Pancreas (tissue), 10 donors: ENCODE measurements at regions not wholly inside any gene's neighbourhood (a gene's known extent, or its start where the extent isn't known, plus 50 kb on each side); places are given as distances from the start of the nearest gene placed in this dataset.

ENCODE experiments used
- ATAC-seq, 4 donors: fragments of 200-7000 bp; cut with Tn5 transposase; one replicate each; pipeline versions ENCODE4 v1.8.0 to v1.9.1; 2020; ENCODE audit warnings: mild to moderate bottlenecking in 4 of 4, moderate library complexity in 4 of 4
- DNase-seq, 6 donors: peaks; one replicate each; pipeline ENCODE4 v3.0.0-alpha.2; 2020
- FAIRE-seq: peaks from 2 replicates; lab custom pipeline; 2012; peaks lifted over from hg19 to GRCh38; lab: Jason Lieb, UNC
- H3K27ac ChIP-seq, 4 donors: fragments of 200-600 bp; sonication (generic); 1 replicate in 3 of 4; 2 replicates in 1 of 4; pipeline versions ENCODE4 v1.5.0 to v1.8.0; 2020
- H3K27me3 ChIP-seq, 4 donors: fragments of 200-600 bp; one replicate each; pipeline ENCODE4 v1.8.0; 2021
- H3K36me3 ChIP-seq, 3 donors: fragments of 200-600 bp; sonication (generic) in 1 of 3; one replicate each; pipeline versions ENCODE4 v1.5.0 to v1.8.0; 2020 to 2021
- H3K4me1 ChIP-seq, 3 donors: fragments of 200-600 bp; one replicate each; pipeline ENCODE4 v1.8.0; 2021
- H3K4me3 ChIP-seq, 4 donors: fragments of 200-600 bp; sonication (generic) in 2 of 4; one replicate each; pipeline versions ENCODE4 v1.5.0 to v1.8.0; 2020 to 2021
- H3K9me3 ChIP-seq, 4 donors: fragments of 200-600 bp; one replicate each; pipeline ENCODE4 v1.8.0; 2021
- WGBS, 2 donors: extraction: QIAGEN DNeasy Blood & Tissue Kit; methylation state at CpG; one replicate each; pipeline ENCODE4 v1.1.7; 2013; 5-methylcytosine and 5-hydroxymethylcytosine counted together
- intact Hi-C, 3 donors: fragments of 100-400 bp; cut with DNase I; formaldehyde crosslinking; loops; one replicate each; pipeline versions ENCODE4 v1.11.1 to v1.14.2; 2022
- TF ChIP-seq, protein P1 (sequence below), 4 donors: fragments of 200-600 bp; sonication (generic) in 3 of 4; IDR thresholded peaks; one replicate each; pipeline versions ENCODE4 v1.5.0 to v1.8.0; 2021; ENCODE audit warnings: antibody characterized with exemption in 4 of 4
- donor health status: healthy with polysubstance abuse.
- donor health status: DM: no; HTN: no; CAD: no; lungs with moderate emphysema.
- donor health status: DM: no; HTN: no; CAD: no.
- donor health status: control.
- donor health status: control.
- donor health status: Bipolar disorder and iron deficiency.
- donor health status: DM: yes; HTN: yes; CAD: no.
- donor health status: DM: no; HTN: no; CAD: no.
- donor health status: DM: no; HTN: no; CAD: no.
- donor health status: DM: yes; HTN: yes; CAD: no.

DNA sequence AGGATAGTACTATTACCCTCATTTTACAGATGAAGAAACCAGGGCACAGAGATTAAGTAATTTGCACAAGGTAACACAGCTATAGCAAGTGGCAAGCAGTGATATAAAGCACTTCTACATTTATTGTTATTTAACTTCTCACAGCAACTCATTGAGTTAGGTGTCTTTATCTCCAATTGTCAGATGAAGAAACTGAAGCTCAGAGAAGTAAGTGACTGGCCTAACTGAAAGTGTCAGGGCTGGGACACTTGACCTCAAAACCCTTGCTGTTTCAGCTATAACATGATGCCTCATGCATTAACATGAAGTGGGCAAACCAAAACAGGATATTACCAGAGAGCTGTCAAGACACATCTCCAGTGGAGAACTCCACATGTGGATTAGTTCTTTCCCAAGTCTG is 65.8 kb upstream of the LEKR1 start:
- DNase-seq: no peak
- FAIRE-seq: no peak
- intact Hi-C loops: no loop called here
- Histone ChIP-seq H3K27me3 (no peaks in the 10 kb centered on the region), H3K4me3 (no peak overlapping the region), H3K9me3 (no peaks in the 10 kb centered on the region), H3K36me3 (no peaks in the 10 kb centered on the region), H3K4me1 (no peaks in the 10 kb centered on the region), H3K27ac (no peak overlapping the region)
- ATAC-seq: no peak
- TF ChIP-seq, protein P1, sequence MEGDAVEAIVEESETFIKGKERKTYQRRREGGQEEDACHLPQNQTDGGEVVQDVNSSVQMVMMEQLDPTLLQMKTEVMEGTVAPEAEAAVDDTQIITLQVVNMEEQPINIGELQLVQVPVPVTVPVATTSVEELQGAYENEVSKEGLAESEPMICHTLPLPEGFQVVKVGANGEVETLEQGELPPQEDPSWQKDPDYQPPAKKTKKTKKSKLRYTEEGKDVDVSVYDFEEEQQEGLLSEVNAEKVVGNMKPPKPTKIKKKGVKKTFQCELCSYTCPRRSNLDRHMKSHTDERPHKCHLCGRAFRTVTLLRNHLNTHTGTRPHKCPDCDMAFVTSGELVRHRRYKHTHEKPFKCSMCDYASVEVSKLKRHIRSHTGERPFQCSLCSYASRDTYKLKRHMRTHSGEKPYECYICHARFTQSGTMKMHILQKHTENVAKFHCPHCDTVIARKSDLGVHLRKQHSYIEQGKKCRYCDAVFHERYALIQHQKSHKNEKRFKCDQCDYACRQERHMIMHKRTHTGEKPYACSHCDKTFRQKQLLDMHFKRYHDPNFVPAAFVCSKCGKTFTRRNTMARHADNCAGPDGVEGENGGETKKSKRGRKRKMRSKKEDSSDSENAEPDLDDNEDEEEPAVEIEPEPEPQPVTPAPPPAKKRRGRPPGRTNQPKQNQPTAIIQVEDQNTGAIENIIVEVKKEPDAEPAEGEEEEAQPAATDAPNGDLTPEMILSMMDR (IDR thresholded peaks at IDR 0.05): no peak

DNA sequence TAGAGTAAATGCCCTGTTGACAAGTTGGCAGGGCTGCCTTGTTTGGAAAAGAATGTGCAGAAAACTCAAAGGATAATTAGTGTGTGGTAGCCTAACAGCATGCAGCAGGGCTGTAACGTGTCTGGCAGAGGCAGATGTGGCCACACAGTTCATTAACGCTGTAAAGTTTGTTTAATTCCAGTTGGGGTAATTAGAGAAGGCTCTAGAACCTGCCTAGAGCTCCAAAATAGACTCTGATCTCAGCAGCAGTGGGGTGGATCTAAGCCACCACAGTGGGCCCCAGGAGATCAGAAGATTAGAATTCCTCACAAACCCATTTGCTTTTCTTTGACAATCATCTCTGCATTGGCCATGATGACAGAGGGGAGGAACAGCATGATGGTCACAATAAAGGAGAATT is 65.1 kb upstream of the LEKR1 start:
- TF ChIP-seq, protein P1 (IDR thresholded peaks at IDR 0.05): no peak
- no peak overlapping the region for H3K27ac ChIP-seq
- intact Hi-C loops: no loop called here
- H3K27me3 ChIP-seq: no peaks in the 10 kb centered on the region
- no peaks in the 10 kb centered on the region for H3K4me1 ChIP-seq
- no peak for FAIRE-seq
- no peaks in the 10 kb centered on the region for H3K9me3 ChIP-seq
- 50 to 54% methylated on average over 2 of the region's 2 CpGs for WGBS, 2 donors
- ATAC-seq: peak in 2 of 4 donors; percentile 21 to 22
- DNase-seq: no peak
- no peak overlapping the region for H3K4me3 ChIP-seq
- H3K36me3 ChIP-seq: no peaks in the 10 kb centered on the region

DNA sequence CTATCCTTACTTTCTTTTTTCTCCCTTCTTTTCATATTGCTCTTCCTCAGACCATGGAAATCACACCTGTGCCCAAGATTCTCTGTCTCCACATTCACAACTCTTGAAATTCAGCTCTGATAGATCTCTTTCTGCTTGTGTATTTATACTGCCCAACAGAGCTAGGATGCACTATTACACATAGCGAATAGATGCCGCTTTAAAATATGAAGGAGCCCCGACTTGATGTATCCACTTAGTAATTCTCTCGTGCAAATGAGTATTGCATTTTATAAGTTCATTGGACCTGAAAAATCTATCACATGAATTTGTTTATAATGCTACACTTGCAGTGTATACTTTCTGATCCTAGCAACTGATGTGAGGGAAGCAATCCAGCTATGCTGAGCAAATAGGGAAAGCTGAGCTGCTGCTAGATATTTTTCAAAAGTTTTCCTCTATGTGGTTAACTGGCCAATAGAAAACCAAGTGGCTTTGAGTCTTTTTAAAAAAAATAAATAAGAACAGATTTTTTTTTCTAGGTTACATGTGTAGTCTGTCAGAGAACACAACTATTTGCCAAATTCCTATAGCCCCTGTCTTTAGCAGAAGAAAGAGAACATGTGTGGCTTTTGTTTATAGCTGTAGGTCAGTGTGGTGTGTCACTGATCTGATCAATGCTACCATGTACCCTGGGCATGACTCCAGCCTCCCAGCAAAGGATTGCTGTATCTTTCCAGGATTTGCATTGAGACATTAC is 64.3 kb upstream of the LEKR1 start:
- H3K9me3 ChIP-seq: no peaks in the 10 kb centered on the region
- ATAC-seq: peak in 1 of 4 donors; percentile 27

DNA sequence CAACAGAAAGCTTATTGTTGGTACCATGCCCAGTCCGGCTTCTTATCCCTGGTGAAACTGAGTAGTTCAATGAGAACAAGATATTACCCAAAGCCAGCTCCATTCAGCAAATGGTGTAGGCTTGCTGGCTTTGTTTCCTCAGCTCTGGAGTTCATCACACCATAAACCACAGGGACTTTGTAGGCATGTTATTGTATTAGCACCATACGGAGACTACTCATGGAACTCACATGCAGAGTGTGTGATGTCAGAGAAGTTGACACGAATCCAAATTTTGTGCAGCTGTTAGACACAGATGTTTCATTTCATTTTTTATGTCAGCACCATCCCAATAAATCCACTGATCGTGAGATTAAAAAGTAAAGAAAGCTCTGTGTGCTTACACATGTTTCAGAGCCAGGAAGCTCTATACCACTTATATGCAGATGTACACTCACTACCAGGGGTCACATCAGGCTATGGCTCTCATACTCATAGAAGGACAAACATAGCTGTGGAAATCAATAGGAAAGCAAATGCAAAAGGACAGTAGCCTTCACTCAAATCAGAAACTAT is 63.4 kb upstream of the LEKR1 start:
- intact Hi-C loops: no loop called here
- 85 to 87% methylated on average over 4 of the region's 4 CpGs for WGBS, 2 donors
- DNase-seq (no peak), FAIRE-seq (no peak), ATAC-seq (peak in 1 of 4 donors; percentile 18)
- Histone ChIP-seq H3K36me3 (no peaks in the 10 kb centered on the region), H3K27ac (no peak overlapping the region), H3K27me3 (no peaks in the 10 kb centered on the region), H3K4me3 (no peak overlapping the region), H3K4me1 (no peaks in the 10 kb centered on the region), H3K9me3 (no peaks in the 10 kb centered on the region)
- TF ChIP-seq, protein P1 (IDR thresholded peaks at IDR 0.05): no peak

More for the DNA sequence above, 64.3 kb upstream of the LEKR1 start:
- WGBS, 2 donors: 66 to 68% methylated on average over 4 of the region's 4 CpGs
- FAIRE-seq (no peak), DNase-seq (no peak)
- TF ChIP-seq, protein P1 (IDR thresholded peaks at IDR 0.05): no peak
- no peaks in the 10 kb centered on the region for H3K36me3 ChIP-seq
- no peaks in the 10 kb centered on the region for H3K27me3 ChIP-seq
- H3K4me3 ChIP-seq: no peak overlapping the region
- H3K4me1 ChIP-seq: no peaks in the 10 kb centered on the region
- intact Hi-C loops: no loop called here
- H3K27ac ChIP-seq: no peak overlapping the region

DNA sequence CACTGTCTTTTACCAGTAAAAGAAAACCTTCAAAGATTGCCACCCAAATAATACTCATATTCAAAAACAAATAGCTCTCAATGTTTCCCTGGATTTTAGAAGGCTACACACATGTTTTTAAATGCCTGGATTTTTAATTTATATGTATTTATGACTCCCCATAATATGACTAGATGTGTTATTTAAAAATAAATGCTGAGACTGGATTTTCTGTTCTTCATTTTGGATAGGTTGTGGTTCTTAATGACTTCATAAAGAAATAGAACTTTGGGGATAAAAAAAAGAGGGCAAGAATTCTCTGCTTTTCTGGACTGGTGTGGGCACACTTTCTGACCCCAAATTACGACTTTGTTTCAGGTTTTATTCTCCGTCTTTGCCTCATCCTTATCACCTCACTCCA is 62.8 kb upstream of the LEKR1 start:
- no peaks in the 10 kb centered on the region for H3K27me3 ChIP-seq
- intact Hi-C loops: no loop called here
- ATAC-seq (no peak), DNase-seq (no peak), FAIRE-seq (no peak)
- TF ChIP-seq, protein P1 (IDR thresholded peaks at IDR 0.05): no peak
- no peaks in the 10 kb centered on the region for H3K9me3 ChIP-seq
- no peaks in the 10 kb centered on the region for H3K4me1 ChIP-seq
- no peak overlapping the region for H3K4me3 ChIP-seq
- no peaks in the 10 kb centered on the region for H3K36me3 ChIP-seq
- WGBS, 2 donors: 77 to 87% methylated on average over 2 of the region's 2 CpGs
- no peak overlapping the region for H3K27ac ChIP-seq
